ENCODE measurements at regions not wholly inside any gene's neighbourhood (a gene's known extent, or its start where the extent isn't known, plus 50 kb on each side); places are given as distances from the start of the nearest gene placed in this dataset.

DNA sequence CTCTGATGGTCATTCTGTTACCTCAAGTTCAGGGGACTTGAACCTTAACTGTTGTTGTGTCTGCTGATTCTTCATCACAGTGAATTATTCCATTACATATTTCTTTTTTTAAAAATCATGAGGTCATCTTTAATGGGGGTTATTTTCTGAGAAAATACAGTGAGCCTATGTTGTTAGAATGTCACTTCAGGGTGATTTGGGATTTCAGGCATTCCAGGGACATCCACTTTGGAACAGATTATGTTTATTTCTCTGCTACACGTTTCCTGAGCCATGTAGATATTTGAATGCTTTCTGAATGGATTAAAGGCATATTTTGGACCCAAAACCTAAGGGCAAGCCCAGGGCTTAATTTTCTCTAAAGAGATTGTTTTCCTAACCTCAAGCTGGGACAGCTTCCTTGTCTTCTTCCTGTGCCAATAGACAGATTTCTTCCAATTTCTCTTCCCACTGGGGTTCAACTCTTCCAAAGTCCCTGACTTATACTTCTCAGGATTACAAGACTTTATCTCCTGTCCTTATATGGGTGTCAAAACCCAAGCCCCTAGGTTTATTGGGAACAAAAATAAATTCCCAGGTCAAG, 271.7 kb downstream of the ARHGAP12 start:
- Mint-ChIP-seq H3K4me3 (no peak overlapping the region), H3K9me3 (no peaks in the 10 kb centered on the region), H3K4me1 (no peaks in the 10 kb centered on the region), H3K27ac (no peak overlapping the region), H3K36me3 (ENCODE audit: low read depth) (no peaks in the 10 kb centered on the region), H3K27me3 (peaks cover 22% of the 10 kb centered on the region)
- ATAC-seq (replicated peaks), result no peak

GRCh38 chr10:31652038-31652437, 276.6 kb downstream of the ARHGAP12 start:
- Mint-ChIP-seq H3K36me3 (ENCODE audit: low read depth) (no peaks in the 10 kb centered on the region), H3K27me3 (peaks cover 31% of the 10 kb centered on the region), H3K4me3 (no peak overlapping the region), H3K9me3 (no peaks in the 10 kb centered on the region), H3K27ac (no peak overlapping the region), H3K4me1 (no peaks in the 10 kb centered on the region)
- no peak for ATAC-seq (replicated peaks)

GRCh38 chr10:31650010-31650409, 278.6 kb downstream of the ARHGAP12 start:
- H3K9me3 Mint-ChIP-seq, result no peaks in the 10 kb centered on the region
- H3K27ac Mint-ChIP-seq, result no peak overlapping the region
- no peak overlapping the region for H3K4me3 Mint-ChIP-seq
- no peaks in the 10 kb centered on the region for H3K4me1 Mint-ChIP-seq
- ATAC-seq (replicated peaks), result no peak
- H3K27me3 Mint-ChIP-seq, result peaks cover 22% of the 10 kb centered on the region
- no peaks in the 10 kb centered on the region for H3K36me3 Mint-ChIP-seq (ENCODE audit: low read depth)

GRCh38 chr10:31648966-31649365, 279.7 kb downstream of the ARHGAP12 start:
- no peak for ATAC-seq (replicated peaks)
- Mint-ChIP-seq H3K4me3 (no peak overlapping the region), H3K27me3 (peaks cover 25% of the 10 kb centered on the region), H3K36me3 (ENCODE audit: low read depth) (no peaks in the 10 kb centered on the region), H3K9me3 (no peaks in the 10 kb centered on the region), H3K27ac (no peak overlapping the region), H3K4me1 (no peaks in the 10 kb centered on the region)

GRCh38 chr10:31647861-31648260, 280.8 kb downstream of the ARHGAP12 start:
- no peak overlapping the region for H3K4me3 Mint-ChIP-seq
- H3K27ac Mint-ChIP-seq, result no peak overlapping the region
- ATAC-seq (replicated peaks), result no peak
- H3K9me3 Mint-ChIP-seq, result no peaks in the 10 kb centered on the region
- peaks cover 25% of the 10 kb centered on the region for H3K27me3 Mint-ChIP-seq
- H3K4me1 Mint-ChIP-seq, result no peaks in the 10 kb centered on the region
- H3K36me3 Mint-ChIP-seq (ENCODE audit: low read depth), result no peaks in the 10 kb centered on the region

- H3K4me3 Mint-ChIP-seq, result no peak overlapping the region
- H3K9me3 Mint-ChIP-seq, result no peaks in the 10 kb centered on the region
- H3K36me3 Mint-ChIP-seq (ENCODE audit: low read depth), result no peaks in the 10 kb centered on the region
- H3K4me1 Mint-ChIP-seq, result no peaks in the 10 kb centered on the region
- no peak for ATAC-seq (replicated peaks)
- peaks cover 23% of the 10 kb centered on the region for H3K27me3 Mint-ChIP-seq
- no peak overlapping the region for H3K27ac Mint-ChIP-seq
Observed at GRCh38 chr10:31646519-31646918, 282.1 kb downstream of the ARHGAP12 start.

DNA sequence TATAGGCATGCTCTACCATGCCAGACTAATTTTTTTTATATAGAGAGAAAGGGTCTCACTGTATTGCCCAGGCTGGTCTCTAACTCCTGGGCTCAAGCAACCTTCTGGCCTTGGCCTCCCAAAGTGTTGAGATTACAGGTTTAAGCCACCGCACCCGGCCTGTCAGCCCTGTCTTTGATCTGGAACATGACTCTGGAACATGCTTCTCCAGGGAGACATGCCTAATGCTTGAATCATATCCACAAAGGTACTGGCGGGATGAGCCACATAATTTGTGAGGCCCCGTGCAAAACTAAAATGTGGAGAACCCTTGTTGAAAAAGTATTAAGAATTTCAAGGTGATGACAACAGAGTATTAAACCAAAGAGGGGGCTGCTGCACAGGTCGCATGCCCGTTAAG, 282.8 kb downstream of the ARHGAP12 start:
- no peak overlapping the region for H3K4me3 Mint-ChIP-seq
- H3K36me3 Mint-ChIP-seq (ENCODE audit: low read depth), result no peaks in the 10 kb centered on the region
- peaks cover 25% of the 10 kb centered on the region for H3K27me3 Mint-ChIP-seq
- no peak for ATAC-seq (replicated peaks)
- no peaks in the 10 kb centered on the region for H3K4me1 Mint-ChIP-seq
- peaks cover 1% of the 10 kb centered on the region for H3K9me3 Mint-ChIP-seq
- H3K27ac Mint-ChIP-seq, result no peak overlapping the region

DNA sequence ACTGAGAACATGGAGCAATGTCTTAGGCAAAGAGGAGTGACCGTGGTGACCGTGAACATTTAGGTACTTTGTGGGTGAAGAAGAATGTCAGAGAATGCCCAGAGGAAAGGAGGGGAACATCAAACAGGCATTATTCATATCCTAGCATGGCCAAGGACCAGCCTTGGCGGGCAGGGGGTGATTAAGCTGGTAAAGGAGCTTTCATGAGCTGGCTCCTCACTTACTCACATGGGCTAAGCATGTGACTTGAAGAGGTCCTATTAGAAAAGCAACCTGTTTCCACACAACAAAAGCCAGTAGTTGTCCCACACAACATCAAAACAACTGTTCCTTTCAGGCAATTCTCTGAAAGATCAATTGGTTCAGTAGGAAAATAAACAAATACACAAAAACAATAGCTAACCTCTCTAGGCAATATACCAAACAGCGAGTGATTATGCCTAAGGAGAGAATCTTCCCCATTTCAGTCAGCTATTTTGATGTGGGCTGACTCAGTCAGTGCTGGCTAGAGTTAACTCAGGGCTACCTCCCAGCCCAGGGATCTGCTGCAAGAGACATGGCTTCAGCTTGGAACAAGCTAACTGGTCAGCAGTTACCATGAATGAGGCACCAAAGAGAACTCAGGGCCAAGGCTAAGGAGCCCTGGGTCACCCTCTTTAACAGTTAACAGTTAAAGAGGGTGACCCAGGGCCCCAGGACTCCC, 283.5 kb downstream of the ARHGAP12 start:
- Mint-ChIP-seq H3K4me1 (no peaks in the 10 kb centered on the region), H3K27me3 (peaks cover 25% of the 10 kb centered on the region), H3K4me3 (no peak overlapping the region), H3K36me3 (ENCODE audit: low read depth) (no peaks in the 10 kb centered on the region), H3K27ac (no peak overlapping the region), H3K9me3 (peaks cover 4% of the 10 kb centered on the region)
- ATAC-seq (replicated peaks), result no peak

DNA sequence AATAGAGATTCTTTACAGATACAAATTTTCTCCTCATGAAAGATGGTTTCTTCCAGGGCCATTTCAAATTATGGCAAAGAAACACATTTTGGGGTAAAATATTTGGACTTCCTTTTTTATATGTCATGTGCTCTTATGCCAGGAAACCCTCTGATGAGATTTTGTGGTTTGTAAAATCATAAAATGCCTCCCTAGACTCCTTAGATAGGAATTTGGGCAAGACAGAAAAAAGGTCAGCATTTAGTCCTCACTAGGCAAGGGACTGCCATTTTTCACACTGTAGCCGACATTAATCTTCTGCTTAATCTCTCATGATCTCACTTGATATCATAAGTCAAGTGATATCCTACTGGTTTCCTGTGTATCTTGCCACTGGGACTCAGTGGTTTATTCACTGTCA, 286.4 kb downstream of the ARHGAP12 start:
- Mint-ChIP-seq H3K36me3 (ENCODE audit: low read depth) (no peaks in the 10 kb centered on the region), H3K27ac (no peak overlapping the region), H3K9me3 (peaks cover 8% of the 10 kb centered on the region), H3K4me1 (no peaks in the 10 kb centered on the region), H3K4me3 (no peak overlapping the region), H3K27me3 (peaks cover 29% of the 10 kb centered on the region)
- ATAC-seq (replicated peaks), result no peak

DNA sequence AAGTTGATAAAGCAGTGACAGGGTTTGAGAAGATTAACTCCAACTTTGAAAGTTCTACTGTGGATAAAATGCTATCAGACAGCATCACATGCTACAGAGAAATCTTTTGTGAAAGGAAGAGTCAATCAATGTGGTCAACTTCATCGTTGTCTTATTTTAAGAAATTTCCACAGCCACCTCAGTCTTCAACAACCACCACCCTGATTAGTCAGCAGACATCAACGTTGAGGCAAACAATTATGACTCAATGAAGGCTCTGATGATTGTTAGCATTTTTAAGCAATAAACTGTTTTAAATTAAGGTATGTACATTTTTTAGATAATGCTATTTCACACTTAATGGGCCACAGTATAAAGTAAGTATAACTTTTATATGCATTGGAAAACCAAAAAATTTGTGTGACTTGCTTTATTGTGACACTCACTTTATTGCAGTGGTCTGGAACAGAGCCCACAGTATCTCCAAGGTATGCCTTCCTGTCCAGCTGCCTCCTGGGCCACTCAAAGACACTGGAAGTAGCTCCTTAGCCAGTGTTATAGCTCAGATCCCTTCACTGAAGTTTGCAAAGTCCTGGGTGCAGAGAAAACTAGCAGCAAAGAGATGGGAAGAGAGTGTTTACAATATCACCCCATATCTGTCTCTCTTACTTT, 293.1 kb downstream of the ARHGAP12 start:
- Mint-ChIP-seq H3K27me3 (peaks cover 13% of the 10 kb centered on the region), H3K4me1 (no peaks in the 10 kb centered on the region), H3K36me3 (ENCODE audit: low read depth) (no peaks in the 10 kb centered on the region), H3K4me3 (no peak overlapping the region), H3K27ac (no peak overlapping the region), H3K9me3 (peaks cover 5% of the 10 kb centered on the region)
- peak; percentile 51 for ATAC-seq (replicated peaks)

DNA sequence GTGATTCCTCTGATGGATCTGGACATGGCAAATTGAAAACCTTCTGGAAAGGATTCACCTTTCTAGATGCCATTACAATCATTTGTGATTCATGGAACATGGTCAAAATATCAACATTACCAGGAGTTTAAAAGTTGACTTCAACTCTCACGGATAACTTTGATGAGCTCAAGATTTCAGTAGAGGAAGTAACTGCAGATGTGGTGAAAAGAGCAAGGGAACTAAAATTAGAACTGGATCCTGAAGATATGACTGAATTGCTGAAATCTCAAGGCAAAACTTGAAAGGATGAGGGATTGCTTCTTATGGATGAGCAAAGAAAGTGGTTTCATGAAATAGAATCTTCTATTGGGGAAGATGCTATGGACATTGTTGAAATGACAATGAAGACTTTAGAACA, 293.6 kb downstream of the ARHGAP12 start:
- no peak for ATAC-seq (replicated peaks)
- Mint-ChIP-seq H3K27ac (no peak overlapping the region), H3K27me3 (peaks cover 11% of the 10 kb centered on the region), H3K36me3 (ENCODE audit: low read depth) (no peaks in the 10 kb centered on the region), H3K9me3 (peaks cover 5% of the 10 kb centered on the region), H3K4me1 (no peaks in the 10 kb centered on the region), H3K4me3 (no peak overlapping the region)

- ATAC-seq (replicated peaks), result no peak
- no peak overlapping the region for H3K27ac Mint-ChIP-seq
- H3K36me3 Mint-ChIP-seq (ENCODE audit: low read depth), result no peaks in the 10 kb centered on the region
- H3K9me3 Mint-ChIP-seq, result peaks cover 7% of the 10 kb centered on the region
- H3K27me3 Mint-ChIP-seq, result peaks cover 13% of the 10 kb centered on the region
- H3K4me1 Mint-ChIP-seq, result no peaks in the 10 kb centered on the region
- no peak overlapping the region for H3K4me3 Mint-ChIP-seq
Observed at GRCh38 chr10:31630861-31631567, 297.6 kb downstream of the ARHGAP12 start.

- Mint-ChIP-seq H3K4me3 (no peak overlapping the region), H3K36me3 (ENCODE audit: low read depth) (no peaks in the 10 kb centered on the region), H3K4me1 (no peaks in the 10 kb centered on the region), H3K27ac (no peak overlapping the region), H3K27me3 (peaks cover 7% of the 10 kb centered on the region), H3K9me3 (peaks cover 13% of the 10 kb centered on the region)
- no peak for ATAC-seq (replicated peaks)
Observed at GRCh38 chr10:31625566-31625965, 303.1 kb downstream of the ARHGAP12 start.

DNA sequence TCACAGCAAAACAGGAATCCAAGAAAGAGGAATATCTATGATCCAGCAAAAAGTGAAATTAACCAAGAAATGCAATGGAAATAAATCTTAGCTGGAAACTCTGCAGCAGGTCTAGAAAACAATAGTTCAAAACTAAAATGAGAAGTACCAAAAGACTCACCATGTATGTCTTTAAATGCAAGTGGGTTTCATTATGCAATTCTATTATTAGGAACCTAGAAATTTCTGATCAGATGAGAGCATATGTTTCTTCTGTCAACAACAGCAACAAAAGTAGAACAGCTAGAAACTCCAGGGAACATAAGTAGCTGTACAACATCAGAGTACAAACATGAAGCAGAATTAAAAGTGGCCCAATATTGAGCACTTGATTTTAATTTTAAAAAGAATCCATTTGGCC, 304.0 kb downstream of the ARHGAP12 start:
- Mint-ChIP-seq H3K4me3 (no peak overlapping the region), H3K27me3 (peaks cover 5% of the 10 kb centered on the region)
- no peak for ATAC-seq (replicated peaks)

GRCh38 chr10:31623947-31624346, 304.7 kb downstream of the ARHGAP12 start:
- Mint-ChIP-seq H3K4me1 (no peaks in the 10 kb centered on the region), H3K27me3 (no peaks in the 10 kb centered on the region)

More for the DNA sequence above, 304.0 kb downstream of the ARHGAP12 start:
- Mint-ChIP-seq H3K27ac (no peak overlapping the region), H3K36me3 (ENCODE audit: low read depth) (no peaks in the 10 kb centered on the region), H3K4me1 (no peaks in the 10 kb centered on the region), H3K9me3 (peaks cover 13% of the 10 kb centered on the region)

More at GRCh38 chr10:31623947-31624346, 304.7 kb downstream of the ARHGAP12 start:
- Mint-ChIP-seq H3K4me3 (no peak overlapping the region), H3K27ac (no peak overlapping the region), H3K36me3 (ENCODE audit: low read depth) (no peaks in the 10 kb centered on the region), H3K9me3 (peaks cover 13% of the 10 kb centered on the region)
- no peak for ATAC-seq (replicated peaks)
